H9 (cell line): ENCODE measurements at regions not wholly inside any gene's neighbourhood (a gene's known extent, or its start where the extent isn't known, plus 50 kb on each side); places are given as distances from the start of the nearest gene placed in this dataset.

Experiments used
- DNase-seq: peaks from one replicate; pipeline ENCODE4 v3.0.0-alpha.2; 2017
- H2AFZ ChIP-seq: one replicate; pipeline ENCODE4 v1.6.1; 2013; ENCODE audit warnings: mild to moderate bottlenecking, low read length, control low read depth, moderate library complexity
- H2AK5ac ChIP-seq: 2 replicates; pipeline ENCODE4 v1.6.1; 2013; ENCODE audit warnings: low read length, control low read depth, mixed read lengths; ENCODE audit not compliant: insufficient read length
- H2BK120ac ChIP-seq: one replicate; pipeline ENCODE4 v1.6.1; 2013; ENCODE audit warnings: low read depth, mild to moderate bottlenecking, low read length, control low read depth, inconsistent platforms; ENCODE audit not compliant: poor library complexity, severe bottlenecking
- H2BK12ac ChIP-seq: 2 replicates; pipeline ENCODE4 v1.6.1; 2013; ENCODE audit warnings: low read length, control low read depth, mixed read lengths, low read depth; ENCODE audit not compliant: insufficient read length
- H2BK15ac ChIP-seq: 2 replicates; pipeline ENCODE4 v1.6.1; 2013; ENCODE audit warnings: low read depth, low read length, control low read depth
- H2BK20ac ChIP-seq: one replicate; pipeline ENCODE4 v1.6.1; 2013; ENCODE audit warnings: low read depth, mild to moderate bottlenecking, low read length, control low read depth, inconsistent platforms; ENCODE audit not compliant: poor library complexity, severe bottlenecking
- H2BK5ac ChIP-seq: 2 replicates; pipeline ENCODE4 v1.6.1; 2013; ENCODE audit warnings: low read length, control low read depth, mixed read lengths; ENCODE audit not compliant: insufficient read length
- H3K14ac ChIP-seq: 2 replicates; pipeline ENCODE4 v1.6.1; 2013; ENCODE audit warnings: low read length, control low read depth; ENCODE audit not compliant: insufficient read depth
- H3K18ac ChIP-seq: 2 replicates; pipeline ENCODE4 v1.6.1; 2013; ENCODE audit warnings: low read depth, mild to moderate bottlenecking, mixed read lengths, low read length, control low read depth; ENCODE audit not compliant: insufficient read length
- H3K23ac ChIP-seq: 2 replicates; pipeline ENCODE4 v1.6.1; 2013; ENCODE audit warnings: low read length, control low read depth, mixed read lengths, low read depth; ENCODE audit not compliant: insufficient read length
- H3K23me2 ChIP-seq: 2 replicates; pipeline ENCODE4 v1.6.1; 2013; ENCODE audit warnings: low read depth, mild to moderate bottlenecking, mixed read lengths, low read length, control low read depth; ENCODE audit not compliant: insufficient read length, poor library complexity, severe bottlenecking
- H3K27ac ChIP-seq: 2 replicates; pipeline ENCODE4 v1.5.1; 2013; ENCODE audit warnings: low read length, control low read depth, mixed read lengths, low read depth; ENCODE audit not compliant: insufficient read length
- H3K27me3 ChIP-seq: 2 replicates; pipeline ENCODE4 v1.6.1; 2013; ENCODE audit warnings: low read length, control low read depth, inconsistent platforms; ENCODE audit not compliant: insufficient read depth
- H3K4ac ChIP-seq: 2 replicates; pipeline ENCODE4 v1.6.1; 2013; ENCODE audit warnings: low read depth, mild to moderate bottlenecking, control low read depth, inconsistent platforms, low read length, moderate library complexity
- H3K4me1 ChIP-seq: 2 replicates; pipeline ENCODE4 v1.6.1; 2013; ENCODE audit warnings: low read length, control low read depth, inconsistent platforms; ENCODE audit not compliant: insufficient read depth
- H3K4me2 ChIP-seq: 2 replicates; pipeline ENCODE4 v1.6.1; 2013; ENCODE audit warnings: low read length, control low read depth, mixed read lengths; ENCODE audit not compliant: insufficient read length, insufficient read depth
- H3K56ac ChIP-seq: 2 replicates; pipeline ENCODE4 v1.6.1; 2013; ENCODE audit warnings: low read depth, mild to moderate bottlenecking, mixed read lengths, low read length, control low read depth; ENCODE audit not compliant: insufficient read length
- H3K79me1 ChIP-seq: 2 replicates; pipeline ENCODE4 v1.6.1; 2013; ENCODE audit warnings: low read depth, mild to moderate bottlenecking, moderate library complexity, low read length, control low read depth, inconsistent platforms; ENCODE audit not compliant: insufficient read depth, poor library complexity, severe bottlenecking
- H3K79me2 ChIP-seq: 2 replicates; pipeline ENCODE4 v1.6.1; 2013; ENCODE audit warnings: low read length, control low read depth, inconsistent platforms; ENCODE audit not compliant: insufficient read depth
- H3K9ac ChIP-seq: 2 replicates; pipeline ENCODE4 v1.6.1; 2013; ENCODE audit warnings: low read length, control low read depth, mixed read lengths; ENCODE audit not compliant: insufficient read length; ENCODE audit errors: extremely low read depth
- H3K9me3 ChIP-seq: one replicate; pipeline ENCODE4 v1.6.1; 2013; ENCODE audit warnings: low read depth, low read length, inconsistent platforms; ENCODE audit not compliant: control insufficient read depth
- H3T11ph ChIP-seq: one replicate; pipeline ENCODE4 v1.6.1; 2013; ENCODE audit warnings: mild to moderate bottlenecking, low read length, control low read depth, inconsistent platforms
- H4K20me1 ChIP-seq: one replicate; pipeline ENCODE4 v1.6.1; 2013; ENCODE audit not compliant: control insufficient read depth, insufficient read length, insufficient read depth
- H4K5ac ChIP-seq: 2 replicates; pipeline ENCODE4 v1.6.1; 2013; ENCODE audit warnings: low read depth, mild to moderate bottlenecking, mixed read lengths, low read length, control low read depth; ENCODE audit not compliant: insufficient read length
- H4K8ac ChIP-seq: replicated peaks from 2 replicates; pipeline ENCODE4 v1.6.1; 2013; ENCODE audit warnings: low read length, control low read depth, mixed read lengths, low read depth; ENCODE audit not compliant: insufficient read length
- H4K91ac ChIP-seq: 2 replicates; pipeline ENCODE4 v1.6.1; 2013; ENCODE audit warnings: low read depth, mild to moderate bottlenecking, moderate library complexity, mixed read lengths, low read length, control low read depth; ENCODE audit not compliant: insufficient read length
- H3K27ac Mint-ChIP-seq, 3 experiments: 2 replicates in 2 of 3; 3 replicates in 1 of 3; pipeline ENCODE4 v1.8.0; 2020 to 2021; ENCODE audit warnings: mixed read lengths in 3 of 3, mild to moderate bottlenecking in 1 of 3, moderate library complexity in 1 of 3
- H3K27me3 Mint-ChIP-seq: 2 replicates; pipeline ENCODE4 v1.8.0; 2021; ENCODE audit warnings: low read depth, mild to moderate bottlenecking, moderate library complexity, mixed read lengths
- H3K36me3 Mint-ChIP-seq, 3 experiments: 2 replicates in 2 of 3; 3 replicates in 1 of 3; pipeline ENCODE4 v1.8.0; 2020 to 2021; ENCODE audit warnings: low read depth in 3 of 3, mixed read lengths in 3 of 3; ENCODE audit not compliant: insufficient read depth in 1 of 3
- H3K4me1 Mint-ChIP-seq, 2 experiments: 2 replicates each; pipeline ENCODE4 v1.8.0; 2020; ENCODE audit warnings: mixed read lengths in 2 of 2
- H3K4me3 Mint-ChIP-seq, 2 experiments: 2 replicates in 1 of 2; 3 replicates in 1 of 2; pipeline ENCODE4 v1.8.0; 2020 to 2021; ENCODE audit warnings: mild to moderate bottlenecking in 2 of 2, mixed read lengths in 2 of 2, moderate library complexity in 1 of 2
- H3K9me3 Mint-ChIP-seq, 2 experiments: 2 replicates in 1 of 2; 3 replicates in 1 of 2; pipeline ENCODE4 v1.8.0; 2020; ENCODE audit warnings: mild to moderate bottlenecking in 2 of 2, mixed read lengths in 2 of 2, moderate library complexity in 1 of 2
- CTCF ChIP-seq: fragments of 200-600 bp; sonication (generic); conservative IDR thresholded peaks from 3 replicates; pipeline ENCODE4 v1.8.0; 2021; ENCODE audit warnings: antibody characterized with exemption, mild to moderate bottlenecking
- WGBS: extraction: QIAGEN DNeasy Blood & Tissue Kit; methylation state at CpG from one replicate; pipeline ENCODE4 v1.1.7; 2013; ENCODE audit warnings: missing lambda C conversion rate, low lambda C conversion rate, mixed read lengths; ENCODE audit not compliant: insufficient read length; ENCODE audit errors: extremely low coverage; 5-methylcytosine and 5-hydroxymethylcytosine counted together

- Mint-ChIP-seq H3K4me1 (peaks cover 21 to 22% of the 10 kb centered on the region in 2 experiments), H3K4me3 (no peak overlapping the region), H3K36me3 (no peaks in the 10 kb centered on the region), H3K9me3 (no peaks in the 10 kb centered on the region), H3K27ac (no peak overlapping the region), H3K27me3 (no peaks in the 10 kb centered on the region)
- Histone ChIP-seq H2BK12ac (no peak overlapping the region), H2BK20ac (no peak overlapping the region), H4K20me1 (no peaks in the 10 kb centered on the region), H2BK120ac (no peak overlapping the region), H2AK5ac (no peak overlapping the region), H3K4me1 (peaks cover 4% of the 10 kb centered on the region; the same call in 1 of the 2 replicates), H3K79me1 (no peaks in the 10 kb centered on the region), H3K18ac (no peak overlapping the region), H3K27me3 (no peaks in the 10 kb centered on the region), H3K9ac (no peak overlapping the region), H4K91ac (no peak overlapping the region), H2BK5ac (no peak overlapping the region), H3K23me2 (no peaks in the 10 kb centered on the region), H2BK15ac (no peak overlapping the region), H3K14ac (no peak overlapping the region), H4K5ac (no peak overlapping the region), H3K4ac (no peak overlapping the region), H3K79me2 (no peaks in the 10 kb centered on the region), H3K4me2 (no peak overlapping the region), H3K56ac (no peak overlapping the region), H3K27ac (no peak overlapping the region), H3K23ac (no peak overlapping the region), H2AFZ (no peak overlapping the region), H4K8ac (no peak overlapping the region), H3T11ph (no peak overlapping the region), H3K9me3 (no peaks in the 10 kb centered on the region)
- no peak for TF ChIP-seq CTCF
- WGBS, result no CpG with 5 or more reads among the region's 4 CpGs
- DNase-seq, result no peak
These were observed 852.9 kb downstream of the SORCS1 start for GRCh38 chr10:106311590-106311989.
